ENCODE measurements at regions not wholly inside any gene's neighbourhood (a gene's known extent, or its start where the extent isn't known, plus 50 kb on each side); places are given as distances from the start of the nearest gene placed in this dataset.
"Not testable (repeated sequence)": the region's sequence is repeated elsewhere in the genome, so short reads cannot be mapped to it uniquely, and the experiment has no call there.

DNA sequence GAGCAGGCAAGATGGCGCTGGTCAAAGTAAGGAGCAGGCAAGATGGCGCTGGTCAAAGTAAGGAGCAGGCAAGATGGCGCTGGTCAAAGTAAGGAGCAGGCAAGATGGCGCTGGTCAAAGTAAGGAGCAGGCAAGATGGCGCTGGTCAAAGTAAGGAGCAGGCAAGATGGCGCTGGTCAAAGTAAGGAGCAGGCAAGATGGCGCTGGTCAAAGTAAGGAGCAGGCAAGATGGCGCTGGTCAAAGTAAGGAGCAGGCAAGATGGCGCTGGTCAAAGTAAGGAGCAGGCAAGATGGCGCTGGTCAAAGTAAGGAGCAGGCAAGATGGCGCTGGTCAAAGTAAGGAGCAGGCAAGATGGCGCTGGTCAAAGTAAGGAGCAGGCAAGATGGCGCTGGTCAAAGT is 382.7 kb downstream of the GLRX3 start:
- DNase-seq; in situ Hi-C loops (cut with MboI; ENCODE audit: low sequenced_read_pairs); H3K23ac ChIP-seq (ENCODE audit: low read depth, low read length); POLR2A ChIA-PET (ENCODE audit: unreplicated experiment); H3K4me1 ChIP-seq (ENCODE audit: control insufficient read depth, insufficient read depth, low read length); H2BK5ac ChIP-seq (ENCODE audit: low read depth, low read length, poor library complexity, severe bottlenecking); H2BK15ac ChIP-seq (ENCODE audit: low read depth, low read length); H3K9me1 ChIP-seq (ENCODE audit: insufficient read depth, low read length); H3K4me2 ChIP-seq (ENCODE audit: low read depth, low read length); H3K27ac ChIP-seq (ENCODE audit: insufficient read depth, low read length); H3K18ac ChIP-seq (ENCODE audit: low read depth, low read length); H2BK20ac ChIP-seq (ENCODE audit: low read depth, low read length); intact Hi-C loops (cut with micrococcal nuclease); H4K20me1 ChIP-seq (ENCODE audit: insufficient read depth, low read length); H2AK9ac ChIP-seq (replicated peaks; ENCODE audit: low read depth, low read length, poor library complexity); H2AFZ ChIP-seq (replicated peaks; ENCODE audit: low read length, poor library complexity); CTCF ChIA-PET; H3K4me3 ChIP-seq (ENCODE audit: insufficient read depth, low read depth, low read length); H4K91ac ChIP-seq (ENCODE audit: insufficient read depth, low read depth, low read length); H2AK5ac ChIP-seq (ENCODE audit: low read depth, low read length); dilution Hi-C loops (cut with HindIII; ENCODE audit: low sequenced_read_pairs, unreplicated experiment); BruUV-seq (replicated peaks); H4K8ac ChIP-seq (ENCODE audit: low read depth in 2 of 2, low read length in 2 of 2); H2BK120ac ChIP-seq (ENCODE audit: low read depth, low read length); H3K9ac ChIP-seq (ENCODE audit: low read depth, low read length); H3K27me3 ChIP-seq (ENCODE audit: control insufficient read depth, insufficient read depth, low read length); H3K14ac ChIP-seq (replicated peaks; ENCODE audit: low read depth, low read length); H4K5ac ChIP-seq (ENCODE audit: low read depth, low read length); H3K56ac ChIP-seq (ENCODE audit: extremely low read depth, insufficient read depth, low read length); H3K36me3 ChIP-seq (ENCODE audit: control insufficient read depth, insufficient read depth, low read length); ATAC-seq (ENCODE audit: low read depth); H3K4ac ChIP-seq (ENCODE audit: low read depth, low read length); H3K79me1 ChIP-seq (ENCODE audit: low read depth in 1 of 2, low read length in 2 of 2): not testable (repeated sequence)
- H3K9me3 ChIP-seq (ENCODE audit: control insufficient read depth, insufficient read depth, low read length) = peaks cover 31% of the 10 kb centered on the region
- WGBS, 2 experiments (ENCODE audit: extremely low coverage in 2 of 2, insufficient read length in 1 of 2) = no CpG with 5 or more reads among the region's 13 CpGs
